ENCODE measurements at regions not wholly inside any gene's neighbourhood (a gene's known extent, or its start where the extent isn't known, plus 50 kb on each side); places are given as distances from the start of the nearest gene placed in this dataset.

GRCh38 chr3:153314038-153314437 lies 152.0 kb downstream of the RAP2B start:
- DNase-seq: no peak

- DNase-seq: no peak
Observed at GRCh38 chr3:153315781-153316180, 153.8 kb downstream of the RAP2B start.

- DNase-seq: no peak
Observed at GRCh38 chr3:153319705-153320554, 157.9 kb downstream of the RAP2B start.

- no peak for DNase-seq
Observed at GRCh38 chr3:153320585-153321128, 158.6 kb downstream of the RAP2B start.

- no peak for DNase-seq
Observed at GRCh38 chr3:153328690-153329089, 166.7 kb downstream of the RAP2B start.

- DNase-seq: no peak
Observed at GRCh38 chr3:153330901-153331300, 168.9 kb downstream of the RAP2B start.

- DNase-seq: no peak
Observed at GRCh38 chr3:153331676-153332075, 169.7 kb downstream of the RAP2B start.

- no peak for DNase-seq
Observed at GRCh38 chr3:153334558-153334957, 172.5 kb downstream of the RAP2B start.

GRCh38 chr3:153337369-153337768 lies 175.3 kb downstream of the RAP2B start:
- no peak for DNase-seq

- DNase-seq: no peak
Observed at GRCh38 chr3:153338487-153338886, 176.5 kb downstream of the RAP2B start.

- no peak for DNase-seq
Observed at GRCh38 chr3:153339065-153339464, 177.0 kb downstream of the RAP2B start.

GRCh38 chr3:153343988-153344782 lies 182.2 kb downstream of the RAP2B start:
- no peak for DNase-seq

GRCh38 chr3:153348457-153349107 lies 186.6 kb downstream of the RAP2B start:
- no peak for DNase-seq

- DNase-seq: no peak
Observed at GRCh38 chr3:153349108-153349499, 187.1 kb downstream of the RAP2B start.

GRCh38 chr3:153350420-153350819 lies 188.4 kb downstream of the RAP2B start:
- DNase-seq: no peak

GRCh38 chr3:153354641-153355040 lies 192.6 kb downstream of the RAP2B start:
- no peak for DNase-seq

- no peak for DNase-seq
Observed at GRCh38 chr3:153355559-153355958, 193.5 kb downstream of the RAP2B start.

GRCh38 chr3:153356908-153357307 lies 194.9 kb downstream of the RAP2B start:
- DNase-seq: no peak

GRCh38 chr3:153357436-153357835 lies 195.4 kb downstream of the RAP2B start:
- no peak for DNase-seq

GRCh38 chr3:153369561-153370374 lies 207.7 kb downstream of the RAP2B start:
- DNase-seq: no peak

- DNase-seq: no peak
Observed at GRCh38 chr3:153370680-153371079, 208.7 kb downstream of the RAP2B start.

GRCh38 chr3:153372326-153372725 lies 210.3 kb downstream of the RAP2B start:
- DNase-seq: no peak

Measured in NCI-H2171 treated with DMSO at 0.1 percent for 48 hours (cell line).